A673 (cell line): ENCODE measurements at regions not wholly inside any gene's neighbourhood (a gene's known extent, or its start where the extent isn't known, plus 50 kb on each side); places are given as distances from the start of the nearest gene placed in this dataset.

Experiments used
- EZH2 ChIP-seq: fragments of 200-600 bp; sonication (generic); IDR thresholded peaks from 2 replicates; pipeline ENCODE4 v1.6.1; 2017; ENCODE audit warnings: borderline replicate concordance, low read depth, mild to moderate bottlenecking, mixed read lengths, antibody characterized with exemption, low read length; ENCODE audit not compliant: poor library complexity, severe bottlenecking
- TF ChIP-seq, protein P1 (sequence below): fragments of 300-800, 200-600 bp; sonication (generic); conservative IDR thresholded peaks from 2 replicates; pipeline ENCODE4 v1.5.1; 2017; ENCODE audit warnings: low read depth, mild to moderate bottlenecking, antibody characterized with exemption, low read length, moderate library complexity, mixed read lengths

DNA sequence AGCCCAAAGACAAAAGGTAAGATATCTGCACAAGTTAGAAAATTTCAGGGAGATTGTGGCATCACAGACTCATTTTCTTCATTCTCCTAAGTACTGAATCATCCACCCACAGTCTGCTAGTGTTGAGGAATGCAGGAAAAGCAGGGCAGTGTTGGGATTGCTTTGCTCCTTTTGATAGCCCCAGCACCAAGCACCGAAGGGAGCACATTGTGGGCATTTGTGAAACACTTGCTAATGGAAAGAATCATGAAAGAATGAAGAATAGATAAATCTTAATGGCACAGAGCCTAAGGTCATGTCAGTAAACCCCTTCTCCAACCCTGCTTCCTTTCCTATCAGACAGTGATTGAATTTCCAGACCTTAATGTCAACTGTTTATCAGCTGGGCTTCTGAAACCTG is 103.1 kb upstream of the GPRIN3 start:
- no peak for TF ChIP-seq EZH2
- TF ChIP-seq, protein P1, sequence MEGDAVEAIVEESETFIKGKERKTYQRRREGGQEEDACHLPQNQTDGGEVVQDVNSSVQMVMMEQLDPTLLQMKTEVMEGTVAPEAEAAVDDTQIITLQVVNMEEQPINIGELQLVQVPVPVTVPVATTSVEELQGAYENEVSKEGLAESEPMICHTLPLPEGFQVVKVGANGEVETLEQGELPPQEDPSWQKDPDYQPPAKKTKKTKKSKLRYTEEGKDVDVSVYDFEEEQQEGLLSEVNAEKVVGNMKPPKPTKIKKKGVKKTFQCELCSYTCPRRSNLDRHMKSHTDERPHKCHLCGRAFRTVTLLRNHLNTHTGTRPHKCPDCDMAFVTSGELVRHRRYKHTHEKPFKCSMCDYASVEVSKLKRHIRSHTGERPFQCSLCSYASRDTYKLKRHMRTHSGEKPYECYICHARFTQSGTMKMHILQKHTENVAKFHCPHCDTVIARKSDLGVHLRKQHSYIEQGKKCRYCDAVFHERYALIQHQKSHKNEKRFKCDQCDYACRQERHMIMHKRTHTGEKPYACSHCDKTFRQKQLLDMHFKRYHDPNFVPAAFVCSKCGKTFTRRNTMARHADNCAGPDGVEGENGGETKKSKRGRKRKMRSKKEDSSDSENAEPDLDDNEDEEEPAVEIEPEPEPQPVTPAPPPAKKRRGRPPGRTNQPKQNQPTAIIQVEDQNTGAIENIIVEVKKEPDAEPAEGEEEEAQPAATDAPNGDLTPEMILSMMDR = no peak
